ENCODE measurements at regions not wholly inside any gene's neighbourhood (a gene's known extent, or its start where the extent isn't known, plus 50 kb on each side); places are given as distances from the start of the nearest gene placed in this dataset.

GRCh38 chr4:14049946-14050345 lies 422.4 kb upstream of the BOD1L1 start:
- Histone ChIP-seq H3K27me3 (ENCODE audit: low read length) (no peaks in the 10 kb centered on the region), H3K79me2 (ENCODE audit: low read length) (no peaks in the 10 kb centered on the region), H3K4me1 (ENCODE audit: insufficient read depth, low read length) (no peaks in the 10 kb centered on the region), H4K20me1 (ENCODE audit: low read length) (no peaks in the 10 kb centered on the region), H3K36me3 (ENCODE audit: low read depth, low read length) (no peaks in the 10 kb centered on the region), H2AFZ (ENCODE audit: low read length) (no peak overlapping the region), H3K4me2 (ENCODE audit: low read length) (no peak overlapping the region), H3K9me3 (ENCODE audit: low read length) (no peaks in the 10 kb centered on the region), H3F3A (ENCODE audit: low read length, unreplicated experiment) (no peaks in the 10 kb centered on the region), H3K4me3 (ENCODE audit: low read length) (no peak overlapping the region), H3K9ac (ENCODE audit: low read length) (no peak overlapping the region), H3K9me2 (replicated peaks; ENCODE audit: low read length) (no peaks in the 10 kb centered on the region), H3K27ac (ENCODE audit: low read length) (no peak overlapping the region)
- intact Hi-C loops (cut with micrococcal nuclease): no loop called here
- CTCF ChIA-PET: no interaction called here
- POLR2A ChIA-PET (ENCODE audit: unreplicated experiment): no interaction called here
- DNase-seq (no peak), ATAC-seq (no peak)
- BruUV-seq (replicated peaks): no TSS peak
- no peak for TF ChIP-seq EZH2phosphoT487 (IDR thresholded peaks at IDR 0.05; ENCODE audit: borderline replicate concordance, low read length)
- TF ChIP-seq EZH2 (IDR thresholded peaks at IDR 0.05; ENCODE audit: low read length, unreplicated experiment): no peak
- TF ChIP-seq CTCF (conservative IDR thresholded peaks at IDR 0.05; ENCODE audit: low read depth, low read length): no peak

- ATAC-seq: no peak
- intact Hi-C loops (cut with micrococcal nuclease): no loop called here
- CTCF ChIA-PET: no interaction called here
- Histone ChIP-seq H3K27me3 (ENCODE audit: low read length) (no peaks in the 10 kb centered on the region), H4K20me1 (ENCODE audit: low read length) (no peaks in the 10 kb centered on the region), H2AFZ (ENCODE audit: low read length) (no peak overlapping the region), H3K36me3 (ENCODE audit: low read depth, low read length) (no peaks in the 10 kb centered on the region), H3K4me3 (ENCODE audit: low read length) (no peak overlapping the region), H3K4me2 (ENCODE audit: low read length) (no peak overlapping the region), H3K79me2 (ENCODE audit: low read length) (no peaks in the 10 kb centered on the region), H3K9me3 (ENCODE audit: low read length) (no peaks in the 10 kb centered on the region), H3K9me2 (replicated peaks; ENCODE audit: low read length) (no peaks in the 10 kb centered on the region), H3F3A (ENCODE audit: low read length, unreplicated experiment) (no peaks in the 10 kb centered on the region), H3K4me1 (ENCODE audit: insufficient read depth, low read length) (no peaks in the 10 kb centered on the region), H3K27ac (ENCODE audit: low read length) (no peak overlapping the region), H3K9ac (ENCODE audit: low read length) (no peak overlapping the region)
- BruUV-seq (replicated peaks): no TSS peak
- POLR2A ChIA-PET (ENCODE audit: unreplicated experiment): no interaction called here
- no peak for TF ChIP-seq EZH2 (IDR thresholded peaks at IDR 0.05; ENCODE audit: low read length, unreplicated experiment)
- no peak for TF ChIP-seq CTCF (conservative IDR thresholded peaks at IDR 0.05; ENCODE audit: low read depth, low read length)
- TF ChIP-seq EZH2phosphoT487 (IDR thresholded peaks at IDR 0.05; ENCODE audit: borderline replicate concordance, low read length): no peak
- no peak for DNase-seq
Measured at GRCh38 chr4:14053291-14053690, 425.8 kb upstream of the BOD1L1 start.

- CTCF ChIA-PET: no interaction called here
- BruUV-seq (replicated peaks): no TSS peak
- no peaks in the 10 kb centered on the region for H3K4me1 ChIP-seq (ENCODE audit: insufficient read depth, low read length)
Measured at GRCh38 chr4:14054391-14054790, 426.9 kb upstream of the BOD1L1 start.

More at GRCh38 chr4:14054391-14054790, 426.9 kb upstream of the BOD1L1 start:
- Histone ChIP-seq H2AFZ (ENCODE audit: low read length) (no peak overlapping the region), H3K27ac (ENCODE audit: low read length) (no peak overlapping the region), H3K4me2 (ENCODE audit: low read length) (no peak overlapping the region), H3K9me3 (ENCODE audit: low read length) (no peaks in the 10 kb centered on the region), H3F3A (ENCODE audit: low read length, unreplicated experiment) (no peaks in the 10 kb centered on the region), H3K79me2 (ENCODE audit: low read length) (no peaks in the 10 kb centered on the region), H3K27me3 (ENCODE audit: low read length) (no peaks in the 10 kb centered on the region), H4K20me1 (ENCODE audit: low read length) (no peaks in the 10 kb centered on the region), H3K36me3 (ENCODE audit: low read depth, low read length) (no peaks in the 10 kb centered on the region), H3K4me3 (ENCODE audit: low read length) (no peak overlapping the region), H3K9me2 (replicated peaks; ENCODE audit: low read length) (no peaks in the 10 kb centered on the region), H3K9ac (ENCODE audit: low read length) (no peak overlapping the region)
- DNase-seq (no peak), ATAC-seq (no peak)
- intact Hi-C loops (cut with micrococcal nuclease): no loop called here
- POLR2A ChIA-PET (ENCODE audit: unreplicated experiment): no interaction called here
- no peak for TF ChIP-seq EZH2 (IDR thresholded peaks at IDR 0.05; ENCODE audit: low read length, unreplicated experiment)
- TF ChIP-seq CTCF (conservative IDR thresholded peaks at IDR 0.05; ENCODE audit: low read depth, low read length): no peak
- no peak for TF ChIP-seq EZH2phosphoT487 (IDR thresholded peaks at IDR 0.05; ENCODE audit: borderline replicate concordance, low read length)
